ENCODE measurements at regions not wholly inside any gene's neighbourhood (a gene's known extent, or its start where the extent isn't known, plus 50 kb on each side); places are given as distances from the start of the nearest gene placed in this dataset.

DNA sequence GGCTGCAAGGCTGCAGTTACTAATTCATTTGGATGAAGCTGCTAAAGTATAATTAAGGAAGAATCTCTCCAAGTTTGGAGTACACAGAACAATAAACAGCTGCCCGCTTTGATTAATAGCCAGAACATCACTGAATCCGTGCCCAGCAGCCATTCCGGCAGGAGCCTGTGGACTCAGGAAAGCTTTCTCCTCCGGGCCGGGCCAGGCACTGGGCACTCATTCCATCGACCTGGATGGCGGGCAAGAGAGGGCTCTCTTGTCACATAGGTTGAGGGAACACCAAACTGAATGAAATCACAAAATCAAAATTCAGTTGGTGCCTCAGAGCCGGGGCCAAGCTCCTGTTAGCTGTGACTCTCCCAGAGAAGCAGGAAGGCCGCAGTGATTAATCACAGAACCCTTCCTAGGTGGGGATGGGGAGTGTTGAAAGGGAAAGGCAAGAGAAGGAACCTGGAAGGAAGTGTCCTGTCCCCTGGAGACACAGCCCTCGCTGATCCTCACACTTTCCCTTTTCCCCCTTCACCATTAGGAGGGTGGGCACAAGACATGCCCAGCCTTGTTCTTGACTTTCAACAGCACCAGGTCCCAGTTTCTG is 306.7 kb downstream of the NPHP4 start:
- ChIA-PET POLR2A (no interaction called here), CTCF (no interaction called here)
- H3K4me1 Mint-ChIP-seq (ENCODE audit: low read depth): no peaks in the 10 kb centered on the region
- intact Hi-C loops (cut with micrococcal nuclease): no loop called here
- no peak for ATAC-seq
- no peak for DNase-seq
- no peaks in the 10 kb centered on the region for H3K9me3 Mint-ChIP-seq
- no peak overlapping the region for H3K4me3 Mint-ChIP-seq
- H3K27ac Mint-ChIP-seq: no peak overlapping the region
- peaks cover 4% of the 10 kb centered on the region for H3K27me3 Mint-ChIP-seq
- no peaks in the 10 kb centered on the region for H3K36me3 Mint-ChIP-seq (ENCODE audit: low read depth)
- TF ChIP-seq, protein P1, sequence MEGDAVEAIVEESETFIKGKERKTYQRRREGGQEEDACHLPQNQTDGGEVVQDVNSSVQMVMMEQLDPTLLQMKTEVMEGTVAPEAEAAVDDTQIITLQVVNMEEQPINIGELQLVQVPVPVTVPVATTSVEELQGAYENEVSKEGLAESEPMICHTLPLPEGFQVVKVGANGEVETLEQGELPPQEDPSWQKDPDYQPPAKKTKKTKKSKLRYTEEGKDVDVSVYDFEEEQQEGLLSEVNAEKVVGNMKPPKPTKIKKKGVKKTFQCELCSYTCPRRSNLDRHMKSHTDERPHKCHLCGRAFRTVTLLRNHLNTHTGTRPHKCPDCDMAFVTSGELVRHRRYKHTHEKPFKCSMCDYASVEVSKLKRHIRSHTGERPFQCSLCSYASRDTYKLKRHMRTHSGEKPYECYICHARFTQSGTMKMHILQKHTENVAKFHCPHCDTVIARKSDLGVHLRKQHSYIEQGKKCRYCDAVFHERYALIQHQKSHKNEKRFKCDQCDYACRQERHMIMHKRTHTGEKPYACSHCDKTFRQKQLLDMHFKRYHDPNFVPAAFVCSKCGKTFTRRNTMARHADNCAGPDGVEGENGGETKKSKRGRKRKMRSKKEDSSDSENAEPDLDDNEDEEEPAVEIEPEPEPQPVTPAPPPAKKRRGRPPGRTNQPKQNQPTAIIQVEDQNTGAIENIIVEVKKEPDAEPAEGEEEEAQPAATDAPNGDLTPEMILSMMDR (IDR thresholded peaks at IDR 0.05): no peak

DNA sequence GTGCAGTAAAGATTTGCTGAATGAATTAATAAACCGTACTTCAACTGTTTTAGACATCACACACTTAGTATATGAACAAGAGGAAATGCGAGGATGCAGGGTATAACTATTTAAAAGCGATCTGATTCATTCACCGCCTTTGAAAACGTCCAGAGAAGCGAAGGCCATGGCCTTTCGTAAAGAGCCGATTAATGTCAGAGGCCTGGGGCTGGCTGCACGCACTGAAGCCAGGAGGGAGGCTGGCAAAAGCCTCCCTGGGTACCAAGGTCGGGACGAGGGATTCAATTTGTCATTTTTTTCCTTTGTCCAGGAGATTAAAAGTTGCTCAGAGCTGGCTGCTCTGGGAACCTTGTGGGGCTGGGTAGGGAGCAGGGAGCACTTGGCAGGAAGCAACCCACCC is 307.4 kb downstream of the NPHP4 start:
- DNase-seq: no peak
- peaks cover 4% of the 10 kb centered on the region for H3K27me3 Mint-ChIP-seq
- POLR2A ChIA-PET: no interaction called here
- TF ChIP-seq, protein P1 (IDR thresholded peaks at IDR 0.05): no peak
- no peak overlapping the region for H3K4me3 Mint-ChIP-seq
- CTCF ChIA-PET: no interaction called here
- H3K9me3 Mint-ChIP-seq: no peaks in the 10 kb centered on the region
- H3K36me3 Mint-ChIP-seq (ENCODE audit: low read depth): no peaks in the 10 kb centered on the region
- no peak for ATAC-seq
- H3K27ac Mint-ChIP-seq: peak overlapping the region; percentile 9
- H3K4me1 Mint-ChIP-seq (ENCODE audit: low read depth): no peaks in the 10 kb centered on the region
- intact Hi-C loops (cut with micrococcal nuclease): no loop called here

DNA sequence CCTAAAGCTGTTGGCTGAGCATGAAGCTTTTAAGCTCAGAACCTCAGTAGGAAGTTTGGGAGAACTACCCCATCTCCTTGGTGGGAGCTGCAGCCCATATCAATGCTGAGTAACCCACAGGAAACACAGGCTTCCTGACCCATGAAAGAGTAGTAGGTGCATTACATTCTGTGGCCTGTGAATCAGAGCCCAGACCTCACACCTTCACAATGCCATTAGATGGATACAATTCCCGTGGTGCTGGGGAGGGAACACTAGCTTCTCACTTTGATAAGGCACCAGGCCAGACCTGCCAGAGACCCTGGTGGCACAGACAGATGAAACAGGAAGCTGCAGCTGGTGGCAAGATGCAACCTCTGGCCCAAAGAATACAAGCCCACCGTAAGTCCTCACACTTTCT is 308.8 kb downstream of the NPHP4 start:
- Mint-ChIP-seq H3K4me3 (no peak overlapping the region), H3K36me3 (ENCODE audit: low read depth) (no peaks in the 10 kb centered on the region), H3K27ac (no peak overlapping the region), H3K27me3 (peaks cover 5% of the 10 kb centered on the region), H3K9me3 (no peaks in the 10 kb centered on the region), H3K4me1 (ENCODE audit: low read depth) (no peaks in the 10 kb centered on the region)
- intact Hi-C loops (cut with micrococcal nuclease): no loop called here
- ATAC-seq (no peak), DNase-seq (no peak)
- POLR2A ChIA-PET: no interaction called here
- CTCF ChIA-PET: interaction anchor here (1.0 kb wide), 1 partner anchor 18 kb away, joined by 3 read pairs; no protein-coding TSS in a partner anchor
- TF ChIP-seq, protein P1 (IDR thresholded peaks at IDR 0.05): no peak

DNA sequence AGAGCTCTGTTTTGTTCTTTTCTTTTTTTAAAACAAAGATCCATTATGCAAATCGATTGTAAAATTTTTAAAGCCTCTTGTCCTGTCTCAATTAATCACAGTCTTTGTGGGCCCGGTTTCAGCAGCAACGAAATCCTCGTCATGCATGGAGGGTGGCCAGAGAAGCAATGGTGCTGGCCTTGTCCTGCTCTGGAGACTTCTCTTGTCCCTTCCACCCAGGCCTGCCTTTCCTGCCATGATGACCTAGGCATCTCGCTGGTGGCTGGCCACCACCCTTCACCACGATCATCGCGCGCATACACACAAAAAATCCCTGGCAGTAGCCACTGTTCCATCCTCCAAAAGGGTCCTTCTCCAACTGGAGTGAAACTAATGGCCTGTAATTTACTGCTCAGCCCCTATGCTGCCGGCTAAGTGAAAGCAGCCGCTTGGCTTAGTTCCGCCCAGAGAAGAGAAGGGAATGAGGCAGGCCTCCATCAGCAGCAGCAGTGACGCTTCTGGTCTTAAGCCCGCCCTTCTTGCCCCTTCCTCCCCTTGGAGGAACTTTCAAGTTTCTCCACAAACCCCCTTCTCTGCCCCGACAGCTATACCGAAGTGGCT is 309.5 kb downstream of the NPHP4 start:
- ATAC-seq (no peak), DNase-seq (no peak)
- Mint-ChIP-seq H3K27ac (no peak overlapping the region), H3K4me3 (no peak overlapping the region), H3K27me3 (peaks cover 6% of the 10 kb centered on the region), H3K4me1 (ENCODE audit: low read depth) (no peaks in the 10 kb centered on the region), H3K9me3 (no peaks in the 10 kb centered on the region), H3K36me3 (ENCODE audit: low read depth) (no peaks in the 10 kb centered on the region)
- intact Hi-C loops (cut with micrococcal nuclease): no loop called here
- CTCF ChIA-PET: interaction anchor here (1.0 kb wide), 1 partner anchor 17 kb away, joined by 3 read pairs; no protein-coding TSS in a partner anchor
- TF ChIP-seq, protein P1 (IDR thresholded peaks at IDR 0.05): no peak
- POLR2A ChIA-PET: no interaction called here

DNA sequence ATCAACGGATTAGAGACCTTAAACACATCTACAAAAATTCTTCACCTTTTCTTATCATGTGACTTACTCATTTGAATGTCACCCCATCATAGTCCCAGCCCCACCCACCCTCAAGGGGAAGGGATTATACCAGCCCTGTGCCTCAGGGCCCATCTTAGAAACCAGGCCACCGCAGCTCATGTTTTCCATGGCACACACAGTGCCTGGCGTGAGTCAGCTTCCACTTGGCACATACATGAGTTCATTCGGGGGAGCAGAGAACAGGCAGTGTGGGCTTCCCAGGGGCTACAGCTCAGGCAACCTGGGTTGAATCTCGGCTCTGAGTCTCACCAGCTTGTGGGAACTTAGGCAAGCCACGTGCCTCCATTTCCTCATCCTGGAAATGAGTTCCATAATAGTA is 310.6 kb downstream of the NPHP4 start:
- Mint-ChIP-seq H3K27ac (no peak overlapping the region), H3K4me3 (no peak overlapping the region), H3K9me3 (no peaks in the 10 kb centered on the region), H3K27me3 (peaks cover 5% of the 10 kb centered on the region), H3K4me1 (ENCODE audit: low read depth) (no peaks in the 10 kb centered on the region), H3K36me3 (ENCODE audit: low read depth) (no peaks in the 10 kb centered on the region)
- POLR2A ChIA-PET: no interaction called here
- CTCF ChIA-PET: no interaction called here
- ATAC-seq (no peak), DNase-seq (no peak)
- TF ChIP-seq, protein P1 (IDR thresholded peaks at IDR 0.05): no peak
- intact Hi-C loops (cut with micrococcal nuclease): no loop called here

Data from activated CD8-positive, alpha-beta T cell treated with anti-CD3 and anti-CD28 coated beads for 36 hours (primary cell).